ENCODE measurements at regions not wholly inside any gene's neighbourhood (a gene's known extent, or its start where the extent isn't known, plus 50 kb on each side); places are given as distances from the start of the nearest gene placed in this dataset.
"Not testable (repeated sequence)": the region's sequence is repeated elsewhere in the genome, so short reads cannot be mapped to it uniquely, and the experiment has no call there.

DNA sequence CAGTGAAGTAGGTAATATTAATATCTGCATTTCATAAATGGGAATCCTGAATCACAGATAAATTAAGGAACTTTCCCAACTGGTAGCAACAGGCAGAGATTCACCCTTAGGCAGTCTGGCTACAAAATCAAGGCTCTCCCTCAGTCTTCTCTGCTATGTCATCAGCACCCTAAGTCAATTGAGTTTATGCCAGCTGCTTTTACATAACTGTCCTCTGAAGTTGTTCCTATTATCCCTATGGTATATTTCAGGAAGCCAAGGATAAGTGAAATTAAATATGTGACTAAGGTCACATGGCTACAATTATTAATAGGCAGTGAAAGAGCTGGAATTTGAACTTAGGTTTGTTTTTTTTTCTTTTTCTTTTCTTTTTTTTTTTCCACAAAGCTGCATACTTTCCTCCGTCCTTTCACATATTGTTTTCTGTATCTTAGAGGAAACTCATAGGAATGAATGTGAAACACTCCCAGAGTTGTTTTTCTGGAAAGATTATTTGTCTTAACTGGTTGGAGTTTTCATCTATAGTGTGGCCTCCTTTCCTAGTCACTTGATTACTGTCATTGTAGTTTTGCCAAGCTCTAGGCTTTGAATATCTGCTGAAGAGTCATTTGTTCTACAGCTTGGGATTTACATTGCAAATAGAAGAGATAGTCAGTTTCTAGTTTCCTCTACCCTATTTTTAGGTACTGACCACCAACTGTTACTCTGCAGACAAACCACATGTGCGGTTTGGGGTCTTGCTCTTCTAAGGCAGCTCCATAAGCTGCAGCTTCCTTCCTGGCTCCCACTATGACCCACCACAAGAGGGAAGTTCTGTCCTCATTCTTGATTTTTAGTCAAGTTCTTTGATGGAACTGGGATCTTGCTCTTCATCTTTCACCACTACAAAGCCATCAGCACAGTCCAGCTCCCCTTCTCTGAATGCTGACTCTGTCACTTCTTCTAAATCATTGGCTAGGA lies 338.0 kb upstream of the KIAA1217 start:
- no peak for DNase-seq (ENCODE audit: low read depth, low spot score)

DNA sequence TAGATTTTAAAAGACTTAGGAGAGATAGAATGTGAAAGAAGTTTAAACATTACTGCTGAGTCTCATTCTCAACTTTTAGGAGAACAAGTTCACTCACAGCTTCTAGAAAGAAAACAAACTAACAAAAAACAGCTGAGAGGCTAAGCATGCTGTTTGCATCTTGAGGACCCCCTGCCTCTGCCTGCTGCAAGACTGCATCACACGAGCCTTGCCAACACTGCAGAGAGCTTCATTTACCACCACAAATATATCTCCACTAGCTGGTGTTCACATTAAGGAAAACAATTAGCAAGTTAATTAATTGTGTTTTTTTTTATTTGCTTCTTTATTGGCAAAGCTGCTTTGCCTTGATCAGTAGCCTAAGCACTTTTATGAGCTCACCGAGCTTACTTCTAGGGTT lies 336.6 kb upstream of the KIAA1217 start:
- DNase-seq (ENCODE audit: low read depth, low spot score) = no peak

DNA sequence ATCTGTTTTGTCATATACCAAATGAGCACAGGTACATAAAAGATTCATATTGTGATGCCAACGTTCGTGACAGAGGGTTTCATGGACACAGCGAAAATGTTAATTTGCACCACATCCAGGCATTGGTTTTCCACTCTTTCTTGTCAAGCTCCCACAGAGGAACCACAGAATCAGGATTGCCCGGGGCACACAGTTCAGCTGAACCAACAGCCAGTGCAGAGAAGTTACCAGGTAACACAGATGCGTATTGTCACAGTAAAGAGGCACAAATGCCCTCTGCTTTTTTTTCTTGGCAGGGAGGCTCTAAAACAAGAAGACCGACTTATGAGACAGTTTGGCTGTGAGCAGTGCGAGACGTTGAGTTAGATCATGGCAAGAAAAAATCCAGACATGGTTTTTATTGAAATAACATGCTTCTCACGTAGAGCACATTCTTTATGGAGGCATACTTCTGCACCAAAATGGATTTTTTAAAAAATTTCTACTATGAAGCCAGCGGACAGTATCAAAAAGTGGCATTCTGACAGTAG lies 331.1 kb upstream of the KIAA1217 start:
- DNase-seq (ENCODE audit: low read depth, low spot score) = no peak

GRCh38 chr10:23884670-23885069 lies 324.3 kb upstream of the KIAA1217 start:
- DNase-seq (ENCODE audit: low read depth, low spot score) = no peak

- DNase-seq (ENCODE audit: low read depth, low spot score) = no peak
These were observed 323.1 kb upstream of the KIAA1217 start for GRCh38 chr10:23885853-23886252.

GRCh38 chr10:23886355-23886754 lies 322.6 kb upstream of the KIAA1217 start:
- no peak for DNase-seq (ENCODE audit: low read depth, low spot score)

DNA sequence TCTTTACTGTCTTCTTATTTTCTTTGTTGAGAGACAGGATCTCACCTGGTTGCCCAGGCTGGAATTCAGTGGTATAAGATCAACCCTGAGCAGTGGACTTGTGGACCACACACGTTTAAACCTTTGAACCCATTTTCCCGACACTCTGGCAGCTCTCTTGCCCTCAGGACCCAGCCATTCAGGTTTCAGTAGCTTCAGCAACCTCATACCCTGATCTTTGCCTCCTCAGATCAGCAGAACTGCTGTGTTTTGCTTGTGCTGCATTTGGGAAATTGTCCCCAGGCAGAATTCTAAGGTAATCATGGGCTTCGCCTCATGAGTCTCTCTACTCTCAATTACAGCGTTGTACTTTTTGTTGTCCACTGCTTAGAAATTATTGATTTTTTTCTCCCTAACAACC lies 317.6 kb upstream of the KIAA1217 start:
- DNase-seq (ENCODE audit: low read depth, low spot score) = no peak

GRCh38 chr10:23892296-23892695 lies 316.6 kb upstream of the KIAA1217 start:
- no peak for DNase-seq (ENCODE audit: low read depth, low spot score)

GRCh38 chr10:23897267-23897666 lies 311.7 kb upstream of the KIAA1217 start:
- DNase-seq (ENCODE audit: low read depth, low spot score) = no peak

- no peak for DNase-seq (ENCODE audit: low read depth, low spot score)
These were observed 311.1 kb upstream of the KIAA1217 start for GRCh38 chr10:23897861-23898260.

DNA sequence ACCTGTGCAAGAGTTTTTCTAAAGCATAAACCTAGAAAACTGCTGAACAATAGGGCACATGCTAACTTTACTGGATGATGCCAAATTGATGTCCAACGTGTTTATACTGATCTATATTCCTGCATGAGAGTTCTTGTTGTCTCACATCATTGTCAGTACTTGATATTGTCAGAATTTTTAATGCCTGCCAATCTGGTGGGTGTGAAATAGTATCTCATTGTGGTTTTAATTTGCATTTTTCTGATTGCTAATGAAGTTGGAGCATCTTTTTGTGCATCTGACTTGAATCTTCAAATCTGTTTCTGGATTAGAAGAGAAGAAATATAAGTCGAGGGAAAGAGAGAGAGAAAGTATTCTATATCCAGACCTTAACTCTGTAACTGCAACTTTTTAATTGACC lies 309.8 kb upstream of the KIAA1217 start:
- DNase-seq (ENCODE audit: low read depth, low spot score) = no peak

- no peak for DNase-seq (ENCODE audit: low read depth, low spot score)
These were observed 298.6 kb upstream of the KIAA1217 start for GRCh38 chr10:23910291-23910690.

DNA sequence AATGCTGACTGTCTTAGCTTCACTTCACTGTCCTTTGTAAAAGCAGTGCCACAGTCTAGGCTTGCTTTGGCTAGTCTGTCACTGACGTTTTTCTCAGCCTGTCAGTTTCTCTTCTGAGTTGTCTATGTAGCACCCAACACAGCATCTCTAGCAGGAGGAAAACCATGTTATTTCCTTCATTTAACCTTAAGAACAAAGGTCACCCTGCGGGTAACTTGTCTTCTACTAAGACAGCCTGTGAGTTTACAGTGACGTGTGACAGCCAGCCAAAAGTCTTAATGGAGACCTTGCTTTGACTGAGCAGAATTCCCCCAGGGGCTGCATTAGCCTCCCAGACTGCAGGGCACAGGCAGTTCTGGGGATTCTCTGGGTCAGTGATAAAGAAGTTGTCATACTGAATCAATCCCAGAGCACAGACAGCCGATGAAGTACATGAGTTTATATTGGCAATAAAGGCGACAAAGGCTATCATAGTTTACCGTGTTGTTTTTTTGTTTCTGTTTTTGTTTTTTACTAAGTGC lies 296.0 kb upstream of the KIAA1217 start:
- DNase-seq (ENCODE audit: low read depth, low spot score) = no peak

- DNase-seq (ENCODE audit: low read depth, low spot score) = no peak
These were observed 294.3 kb upstream of the KIAA1217 start for GRCh38 chr10:23914641-23915040.

DNA sequence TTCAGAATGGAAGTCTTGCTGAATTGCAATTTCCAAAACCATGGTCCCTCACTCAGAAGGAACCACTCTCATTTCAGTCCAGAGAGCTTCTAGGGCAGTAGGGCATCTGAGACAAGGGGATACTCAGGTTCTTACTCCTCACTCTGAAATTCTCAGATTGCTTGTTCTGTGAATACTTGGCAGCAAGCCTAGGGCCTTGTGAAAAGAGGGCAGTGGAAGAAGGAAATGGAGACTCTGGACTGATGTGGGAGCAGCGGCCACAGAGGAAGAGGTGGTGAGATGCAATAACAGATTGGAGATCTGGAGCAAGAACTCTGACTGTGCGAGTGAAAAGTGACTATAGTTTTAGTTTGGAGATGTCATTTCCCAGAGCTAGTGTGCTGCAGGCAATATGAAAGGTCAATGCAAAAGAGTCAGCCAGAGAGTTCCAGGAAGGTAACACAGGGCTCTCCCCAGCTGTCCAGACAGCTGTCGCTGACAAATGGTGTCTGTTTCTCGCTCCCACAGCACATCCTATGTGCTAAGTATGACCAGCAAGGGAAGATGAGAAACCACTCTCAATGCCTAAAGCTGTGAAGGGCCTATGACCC lies 291.6 kb upstream of the KIAA1217 start:
- no peak for DNase-seq (ENCODE audit: low read depth, low spot score)

- no peak for DNase-seq (ENCODE audit: low read depth, low spot score)
These were observed 290.7 kb upstream of the KIAA1217 start for GRCh38 chr10:23918090-23918723.

DNA sequence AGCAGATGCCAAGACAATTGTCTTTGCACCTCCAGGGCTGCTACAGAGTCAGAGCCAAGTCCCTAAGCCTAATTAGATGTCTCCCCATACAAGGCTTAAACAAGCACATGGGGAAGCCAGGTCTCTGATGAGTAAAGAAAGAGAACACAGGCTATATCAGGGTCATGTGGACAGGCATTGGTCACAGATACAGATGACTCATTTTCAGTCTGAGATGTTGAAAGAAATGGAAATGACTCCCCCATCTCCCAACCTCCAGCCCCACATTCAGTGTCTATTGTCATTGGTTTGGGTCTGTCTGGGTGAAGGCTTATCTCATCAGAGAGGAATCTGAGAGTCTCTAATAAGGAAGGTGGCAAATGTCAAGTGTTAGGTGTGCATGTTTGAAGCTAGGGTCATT lies 290.1 kb upstream of the KIAA1217 start:
- DNase-seq (ENCODE audit: low read depth, low spot score) = no peak

GRCh38 chr10:23927576-23928325 lies 281.2 kb upstream of the KIAA1217 start:
- DNase-seq (ENCODE audit: low read depth, low spot score) = no peak

- not testable (repeated sequence) for DNase-seq (ENCODE audit: low read depth, low spot score)
These were observed 274.9 kb upstream of the KIAA1217 start for GRCh38 chr10:23934023-23934422.

- DNase-seq (ENCODE audit: low read depth, low spot score) = no peak
These were observed 263.1 kb upstream of the KIAA1217 start for GRCh38 chr10:23945845-23946244.

- no peak for DNase-seq (ENCODE audit: low read depth, low spot score)
These were observed 257.1 kb upstream of the KIAA1217 start for GRCh38 chr10:23951841-23952240.
